IMR-90 (cell line): ENCODE measurements at regions not wholly inside any gene's neighbourhood (a gene's known extent, or its start where the extent isn't known, plus 50 kb on each side); places are given as distances from the start of the nearest gene placed in this dataset.

Source experiments
- ATAC-seq: fragments of 200-7000 bp; cut with Tn5 transposase; 2 replicates; pipeline ENCODE4 v1.9.1; 2020; ENCODE audit warnings: low read depth, mild to moderate bottlenecking, moderate library complexity
- BruUV-seq: library from RNA; stranded (reverse); fragments of 400-500 nt; replicated peaks from 2 replicates; lab custom pipeline; 2021; lab: Mats Ljungman, UMichigan
- CTCF ChIA-PET: fragments of 300-600 bp; formaldehyde crosslinking; extraction: SDS; loops from one replicate; lab custom pipeline; 2021; ENCODE audit warnings: antibody characterized with exemption; lab: Yijun Ruan, JAX
- POLR2A ChIA-PET: fragments of 300-600 bp; sonication (Branson Sonifier 250); formaldehyde crosslinking; loops from one replicate; lab custom pipeline; 2022; ENCODE audit warnings: antibody characterized with exemption; ENCODE audit not compliant: unreplicated experiment; lab: Charles Lee
- DNase-seq: peaks from one replicate; pipeline ENCODE4 v3.0.0; 2013
- H2AFZ ChIP-seq: replicated peaks from 2 replicates; pipeline ENCODE3; 2013; ENCODE audit warnings: low read length, mild to moderate bottlenecking; ENCODE audit not compliant: poor library complexity
- H2AK5ac ChIP-seq: 2 replicates; pipeline ENCODE4 v1.6.1; 2013; ENCODE audit warnings: low read depth, low read length, inconsistent platforms
- H2AK9ac ChIP-seq: replicated peaks from 2 replicates; pipeline ENCODE3; 2013; ENCODE audit warnings: mild to moderate bottlenecking, low read depth, low read length, moderate library complexity; ENCODE audit not compliant: poor library complexity
- H2BK120ac ChIP-seq: 2 replicates; pipeline ENCODE4 v1.6.1; 2013; ENCODE audit warnings: low read depth, low read length, inconsistent platforms
- H2BK15ac ChIP-seq: 3 replicates; pipeline ENCODE4 v1.6.1; 2013; ENCODE audit warnings: low read depth, low read length, inconsistent platforms
- H2BK20ac ChIP-seq: 2 replicates; pipeline ENCODE4 v1.6.1; 2013; ENCODE audit warnings: low read depth, mild to moderate bottlenecking, inconsistent platforms, low read length, moderate library complexity
- H2BK5ac ChIP-seq: 2 replicates; pipeline ENCODE4 v1.6.1; 2013; ENCODE audit warnings: mild to moderate bottlenecking, low read depth, low read length, inconsistent platforms; ENCODE audit not compliant: poor library complexity, severe bottlenecking
- H3K14ac ChIP-seq: replicated peaks from 2 replicates; pipeline ENCODE4 v1.6.1; 2013; ENCODE audit warnings: low read depth, low read length, inconsistent platforms
- H3K18ac ChIP-seq: 2 replicates; pipeline ENCODE4 v1.6.1; 2013; ENCODE audit warnings: low read depth, low read length, control low read depth
- H3K23ac ChIP-seq: 2 replicates; pipeline ENCODE4 v1.6.1; 2013; ENCODE audit warnings: low read depth, low read length, inconsistent platforms
- H3K27ac ChIP-seq: 2 replicates; pipeline ENCODE4 v1.5.1; 2013; ENCODE audit warnings: mild to moderate bottlenecking, control low read depth, low read length; ENCODE audit not compliant: insufficient read depth
- H3K27me3 ChIP-seq: 2 replicates; pipeline ENCODE4 v1.6.1; 2013; ENCODE audit warnings: low read length; ENCODE audit not compliant: control insufficient read depth, insufficient read depth
- H3K36me3 ChIP-seq: 2 replicates; pipeline ENCODE4 v1.6.1; 2013; ENCODE audit warnings: low read length, mixed read lengths; ENCODE audit not compliant: control insufficient read depth, insufficient read depth
- H3K4ac ChIP-seq: 2 replicates; pipeline ENCODE4 v1.6.1; 2013; ENCODE audit warnings: low read depth, low read length, inconsistent platforms
- H3K4me1 ChIP-seq: 2 replicates; pipeline ENCODE4 v1.6.1; 2013; ENCODE audit warnings: low read length, mixed read lengths; ENCODE audit not compliant: control insufficient read depth, insufficient read depth
- H3K4me2 ChIP-seq: 2 replicates; pipeline ENCODE4 v1.6.1; 2013; ENCODE audit warnings: low read depth, mild to moderate bottlenecking, control low read depth, low read length, moderate library complexity
- H3K4me3 ChIP-seq: 2 replicates; pipeline ENCODE4 v1.5.1; 2013; ENCODE audit warnings: low read depth, mild to moderate bottlenecking, control low read depth, low read length, moderate library complexity; ENCODE audit not compliant: insufficient read depth
- H3K56ac ChIP-seq: 2 replicates; pipeline ENCODE4 v1.6.1; 2013; ENCODE audit warnings: low read length, inconsistent platforms; ENCODE audit not compliant: insufficient read depth; ENCODE audit errors: extremely low read depth
- H3K79me1 ChIP-seq, 2 experiments: 2 replicates each; pipeline ENCODE4 v1.6.1; 2013; ENCODE audit warnings: low read length in 2 of 2, inconsistent platforms in 1 of 2, low read depth in 1 of 2
- H3K9ac ChIP-seq: 2 replicates; pipeline ENCODE4 v1.6.1; 2013; ENCODE audit warnings: low read depth, low read length, control low read depth
- H3K9me1 ChIP-seq: 2 replicates; pipeline ENCODE4 v1.6.1; 2013; ENCODE audit warnings: low read length, inconsistent platforms; ENCODE audit not compliant: insufficient read depth
- H3K9me3 ChIP-seq: 2 replicates; pipeline ENCODE4 v1.6.1; 2013; ENCODE audit warnings: low read length; ENCODE audit not compliant: control insufficient read depth, insufficient read depth
- H4K20me1 ChIP-seq: 2 replicates; pipeline ENCODE4 v1.6.1; 2013; ENCODE audit warnings: low read length, inconsistent platforms; ENCODE audit not compliant: insufficient read depth
- H4K5ac ChIP-seq: 2 replicates; pipeline ENCODE4 v1.6.1; 2013; ENCODE audit warnings: mild to moderate bottlenecking, low read depth, low read length, control low read depth
- H4K8ac ChIP-seq, 2 experiments: 2 replicates each; pipeline ENCODE4 v1.6.1; 2013; ENCODE audit warnings: low read depth in 2 of 2, low read length in 2 of 2, control low read depth in 1 of 2, inconsistent platforms in 1 of 2
- H4K91ac ChIP-seq: 2 replicates; pipeline ENCODE4 v1.6.1; 2013; ENCODE audit warnings: low read depth, low read length, inconsistent platforms; ENCODE audit not compliant: insufficient read depth
- BHLHE40 ChIP-seq: fragments of 150-350 bp; IDR thresholded peaks from 2 replicates; pipeline ENCODE4 v1.6.1; 2016; ENCODE audit warnings: mild to moderate bottlenecking, low read depth, low read length
- CEBPB ChIP-seq: IDR thresholded peaks from 2 replicates; pipeline ENCODE4 v1.6.1; 2012; ENCODE audit warnings: low read depth, low read length, improper control_type of control experiment
- CHD1 ChIP-seq: IDR thresholded peaks from 2 replicates; pipeline ENCODE4 v1.6.1; 2012; ENCODE audit warnings: low read depth, low read length, improper control_type of control experiment
- CTCF ChIP-seq: conservative IDR thresholded peaks from 2 replicates; pipeline ENCODE4 v1.5.1; 2012; ENCODE audit warnings: mild to moderate bottlenecking, low read depth, low read length, improper control_type of control experiment
- ELK1 ChIP-seq: fragments of 150-350 bp; IDR thresholded peaks from 2 replicates; pipeline ENCODE4 v1.6.1; 2016; ENCODE audit warnings: low read depth, mild to moderate bottlenecking, low read length, moderate library complexity, borderline replicate concordance
- FOS ChIP-seq: fragments of 150-350 bp; IDR thresholded peaks from 2 replicates; pipeline ENCODE4 v1.6.1; 2016; ENCODE audit warnings: low read depth, low read length
- MAFK ChIP-seq: IDR thresholded peaks from 2 replicates; pipeline ENCODE4 v1.6.1; 2012; ENCODE audit warnings: low read depth, low read length, improper control_type of control experiment
- MAZ ChIP-seq: IDR thresholded peaks from 2 replicates; pipeline ENCODE4 v1.6.1; 2012; ENCODE audit warnings: low read depth, mild to moderate bottlenecking, low read length, improper control_type of control experiment, moderate library complexity, borderline replicate concordance
- MXI1 ChIP-seq: IDR thresholded peaks from 2 replicates; pipeline ENCODE4 v1.6.1; 2012; ENCODE audit warnings: low read depth, mild to moderate bottlenecking, low read length, moderate library complexity, borderline replicate concordance
- NFE2L2 ChIP-seq: fragments of 150-350 bp; IDR thresholded peaks from 2 replicates; pipeline ENCODE4 v1.6.1; 2016; ENCODE audit warnings: low read depth, mild to moderate bottlenecking, low read length
- POLR2A ChIP-seq: IDR thresholded peaks from 2 replicates; pipeline ENCODE4 v1.6.1; 2012; ENCODE audit warnings: mild to moderate bottlenecking, low read depth, low read length
- RAD21 ChIP-seq: IDR thresholded peaks from 2 replicates; pipeline ENCODE4 v1.6.1; 2012; ENCODE audit warnings: low read length, improper control_type of control experiment
- RCOR1 ChIP-seq: IDR thresholded peaks from 2 replicates; pipeline ENCODE4 v1.6.1; 2012; ENCODE audit warnings: mild to moderate bottlenecking, low read length, improper control_type of control experiment; ENCODE audit not compliant: insufficient replicate concordance
- RFX5 ChIP-seq: IDR thresholded peaks from 2 replicates; pipeline ENCODE4 v1.8.0; 2012; ENCODE audit warnings: low read depth, mild to moderate bottlenecking, low read length, moderate library complexity
- SMC3 ChIP-seq: fragments of 150-350 bp; IDR thresholded peaks from 2 replicates; pipeline ENCODE4 v1.6.1; 2016; ENCODE audit warnings: low read depth, mild to moderate bottlenecking, antibody characterized with exemption, low read length, moderate library complexity
- USF2 ChIP-seq: fragments of 150-350 bp; IDR thresholded peaks from 2 replicates; pipeline ENCODE4 v1.6.1; 2017; ENCODE audit warnings: mild to moderate bottlenecking, antibody characterized with exemption, low read length, low read depth
- WGBS, 2 experiments: methylation state at CpG; one replicate each; pipeline versions ENCODE4 v1.1.5 to v1.1.7; 2013; ENCODE audit warnings: missing lambda C conversion rate in 2 of 2; ENCODE audit not compliant: insufficient read length in 1 of 2; ENCODE audit errors: extremely low coverage in 2 of 2; 5-methylcytosine and 5-hydroxymethylcytosine counted together
- dilution Hi-C: fragments of 300-500 bp; cut with HindIII; formaldehyde crosslinking; loops from one replicate; pipeline ENCODE4 v1.14.3; 2018; ENCODE audit warnings: low sequenced_read_pairs; ENCODE audit not compliant: unreplicated experiment
- in situ Hi-C: fragments of 300-500 bp; cut with MboI; formaldehyde crosslinking; loops from 3 replicates; pipeline ENCODE4 v1.14.3; 2019; ENCODE audit warnings: low sequenced_read_pairs, inconsistent platforms, mixed read lengths
- intact Hi-C: fragments of 100-400 bp; cut with micrococcal nuclease; formaldehyde crosslinking; loops from 2 replicates; pipeline ENCODE4 v1.10.0; 2022

GRCh38 chr10:33803248-33803647 lies 468.8 kb upstream of the NRP1 start:
- no peak overlapping the region for H4K91ac ChIP-seq
- no peak overlapping the region for H2AK9ac ChIP-seq
- DNase-seq, result peak; percentile 64
- H2BK20ac ChIP-seq, result no peak overlapping the region
- H4K5ac ChIP-seq, result no peak overlapping the region
- TF ChIP-seq CHD1 (no peak), MAFK (no peak), CTCF (no peak), RCOR1 (no peak), RAD21 (no peak), BHLHE40 (no peak), POLR2A (no peak), RFX5 (no peak), NFE2L2 (no peak), MXI1 (no peak), CEBPB (no peak), ELK1 (no peak), USF2 (no peak), MAZ (no peak), SMC3 (no peak), FOS (no peak)
- WGBS, 2 experiments, result 40% methylated on average over 1 of the region's 3 CpGs; no CpG with 5 or more reads in 1 of the 2 experiments
- POLR2A ChIA-PET, result no interaction called here
- H3K23ac ChIP-seq, result no peak overlapping the region
- no peak overlapping the region for H3K56ac ChIP-seq
- H4K20me1 ChIP-seq, result no peaks in the 10 kb centered on the region
- H4K8ac ChIP-seq, result no peak overlapping the region
- no peak overlapping the region for H2BK15ac ChIP-seq
- in situ Hi-C loops, result no loop called here
- CTCF ChIA-PET, result no interaction called here
- no peak overlapping the region for H2BK120ac ChIP-seq
- dilution Hi-C loops, result no loop called here
- no peaks in the 10 kb centered on the region for H3K9me3 ChIP-seq
- no peak overlapping the region for H2BK5ac ChIP-seq
- peaks cover 6% of the 10 kb centered on the region for H3K27me3 ChIP-seq
- no peak overlapping the region for H3K4ac ChIP-seq
- BruUV-seq, result no TSS peak
- H3K4me3 ChIP-seq, result no peak overlapping the region
- ATAC-seq, result 0 out of 2 replicates have a peak, but pooled peaks have one; percentile 17
- no peak overlapping the region for H3K18ac ChIP-seq
- H3K9me1 ChIP-seq, result no peaks in the 10 kb centered on the region
- no peak overlapping the region for H3K9ac ChIP-seq
- no peaks in the 10 kb centered on the region for H3K4me1 ChIP-seq
- no peak overlapping the region for H3K27ac ChIP-seq
- H3K14ac ChIP-seq, result no peak overlapping the region
- H3K36me3 ChIP-seq, result no peaks in the 10 kb centered on the region
- intact Hi-C loops, result loop anchor here (10.0 kb wide), 1 partner anchor 468 kb away; the partner anchor contains the start of gene NRP1
- no peak overlapping the region for H2AK5ac ChIP-seq
- H3K79me1 ChIP-seq, result no peaks in the 10 kb centered on the region
- H2AFZ ChIP-seq, result no peak overlapping the region
- H3K4me2 ChIP-seq, result no peak overlapping the region
